ENCODE measurements at regions not wholly inside any gene's neighbourhood (a gene's known extent, or its start where the extent isn't known, plus 50 kb on each side); places are given as distances from the start of the nearest gene placed in this dataset.

GRCh38 chr12:69112616-69113015 is 126.8 kb upstream of the CPSF6 start:
- Histone ChIP-seq H3K9me3 (ENCODE audit: control insufficient read depth in 1 of 2, low read length in 2 of 2) (no peaks in the 10 kb centered on the region), H3K27me3 (ENCODE audit: insufficient read depth, low read length) (no peaks in the 10 kb centered on the region), H3K27ac (ENCODE audit: low read depth, low read length) (no peak overlapping the region), H3K4me1 (ENCODE audit: insufficient read depth, low read length) (no peaks in the 10 kb centered on the region), H3K36me3 (ENCODE audit: insufficient read depth, low read length) (no peaks in the 10 kb centered on the region), H3K4me3 (ENCODE audit: low read length in 2 of 2) (no peak overlapping the region)
- H3K4me3 Mint-ChIP-seq: no peak overlapping the region
- DNase-seq: no peak
- intact Hi-C loops (cut with micrococcal nuclease): no loop called here
- CTCF ChIA-PET (ENCODE audit: partially characterized antibody): no interaction called here
- no peaks in the 10 kb centered on the region for H3K36me3 Mint-ChIP-seq
- peaks cover 0 to 4% (median 0%) of the 10 kb centered on the region in 8 donors for H3K9me3 Mint-ChIP-seq
- POLR2A ChIA-PET (ENCODE audit: partially characterized antibody): no interaction called here
- H3K27ac Mint-ChIP-seq: no peak overlapping the region
- H3K4me1 Mint-ChIP-seq: no peaks in the 10 kb centered on the region
- peaks cover 2 to 3% of the 10 kb centered on the region in 2 donors for H3K27me3 Mint-ChIP-seq

DNA sequence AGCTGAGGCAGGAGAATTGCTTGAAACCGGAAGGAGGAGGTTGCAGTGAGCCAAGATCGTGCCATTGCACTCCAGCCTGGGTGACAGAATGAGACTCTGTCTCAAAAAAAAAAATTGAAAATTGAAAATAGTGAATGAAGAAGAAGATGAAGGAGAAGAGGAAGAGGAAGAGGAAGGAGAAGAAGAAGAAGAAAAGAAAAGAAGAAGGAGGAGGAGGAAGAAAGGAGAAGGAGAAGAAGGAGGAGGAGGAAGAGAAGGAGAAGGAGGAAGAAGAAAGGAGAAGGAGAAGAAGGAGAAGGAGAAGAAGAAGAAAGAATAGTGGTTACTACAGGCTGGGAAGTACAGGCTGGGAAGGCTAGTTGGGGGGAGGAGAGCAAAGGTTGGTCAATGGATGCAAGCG is 124.3 kb upstream of the CPSF6 start:
- H3K36me3 ChIP-seq (ENCODE audit: insufficient read depth, low read length): no peaks in the 10 kb centered on the region
- Mint-ChIP-seq H3K27me3 (peaks cover 0 to 2% of the 10 kb centered on the region in 2 donors), H3K4me1 (no peaks in the 10 kb centered on the region), H3K4me3 (no peak overlapping the region), H3K27ac (no peak overlapping the region), H3K9me3 (no peaks in the 10 kb centered on the region), H3K36me3 (no peaks in the 10 kb centered on the region)
- H3K4me3 ChIP-seq (ENCODE audit: low read length in 2 of 2): no peak overlapping the region
- intact Hi-C loops (cut with micrococcal nuclease): no loop called here
- POLR2A ChIA-PET (ENCODE audit: partially characterized antibody): no interaction called here
- H3K27ac ChIP-seq (ENCODE audit: low read depth, low read length): no peak overlapping the region
- no peaks in the 10 kb centered on the region for H3K4me1 ChIP-seq (ENCODE audit: insufficient read depth, low read length)
- H3K27me3 ChIP-seq (ENCODE audit: insufficient read depth, low read length): no peaks in the 10 kb centered on the region
- no peak for DNase-seq
- H3K9me3 ChIP-seq (ENCODE audit: control insufficient read depth in 1 of 2, low read length in 2 of 2): no peaks in the 10 kb centered on the region
- CTCF ChIA-PET (ENCODE audit: partially characterized antibody): no interaction called here

- Mint-ChIP-seq H3K9me3 (no peaks in the 10 kb centered on the region), H3K36me3 (no peaks in the 10 kb centered on the region), H3K27ac (no peak overlapping the region), H3K4me3 (no peak overlapping the region), H3K27me3 (peaks cover 0 to 2% of the 10 kb centered on the region in 2 donors), H3K4me1 (no peaks in the 10 kb centered on the region)
- no peaks in the 10 kb centered on the region for H3K27me3 ChIP-seq (ENCODE audit: insufficient read depth, low read length)
- ChIA-PET CTCF (ENCODE audit: partially characterized antibody) (no interaction called here), POLR2A (ENCODE audit: partially characterized antibody) (no interaction called here)
- no peak overlapping the region for H3K4me3 ChIP-seq (ENCODE audit: low read length in 2 of 2)
- H3K27ac ChIP-seq (ENCODE audit: low read depth, low read length): no peak overlapping the region
- H3K36me3 ChIP-seq (ENCODE audit: insufficient read depth, low read length): no peaks in the 10 kb centered on the region
- H3K9me3 ChIP-seq (ENCODE audit: control insufficient read depth in 1 of 2, low read length in 2 of 2): no peaks in the 10 kb centered on the region
- H3K4me1 ChIP-seq (ENCODE audit: insufficient read depth, low read length): no peaks in the 10 kb centered on the region
- intact Hi-C loops (cut with micrococcal nuclease): no loop called here
- DNase-seq: no peak
Observed at GRCh38 chr12:69115951-69116350, 123.4 kb upstream of the CPSF6 start.

GRCh38 chr12:69117566-69118266 is 121.7 kb upstream of the CPSF6 start:
- H3K36me3 Mint-ChIP-seq: no peaks in the 10 kb centered on the region
- no peak overlapping the region for H3K4me3 ChIP-seq (ENCODE audit: low read length in 2 of 2)
- CTCF ChIA-PET (ENCODE audit: partially characterized antibody): interaction anchor here (1.4 kb wide), 1 partner anchor 23 kb away, joined by 3 read pairs; no protein-coding TSS in a partner anchor
- H3K9me3 ChIP-seq (ENCODE audit: control insufficient read depth in 1 of 2, low read length in 2 of 2): no peaks in the 10 kb centered on the region
- no peak overlapping the region for H3K27ac ChIP-seq (ENCODE audit: low read depth, low read length)
- intact Hi-C loops (cut with micrococcal nuclease): no loop called here
- DNase-seq: no peak
- no peak overlapping the region for H3K4me3 Mint-ChIP-seq
- H3K4me1 ChIP-seq (ENCODE audit: insufficient read depth, low read length): no peaks in the 10 kb centered on the region
- no peaks in the 10 kb centered on the region for H3K9me3 Mint-ChIP-seq
- H3K27me3 Mint-ChIP-seq: peaks cover 0 to 2% of the 10 kb centered on the region in 2 donors
- no peaks in the 10 kb centered on the region for H3K27me3 ChIP-seq (ENCODE audit: insufficient read depth, low read length)
- no peak overlapping the region for H3K27ac Mint-ChIP-seq
- no peaks in the 10 kb centered on the region for H3K4me1 Mint-ChIP-seq
- POLR2A ChIA-PET (ENCODE audit: partially characterized antibody): no interaction called here
- H3K36me3 ChIP-seq (ENCODE audit: insufficient read depth, low read length): no peaks in the 10 kb centered on the region

DNA sequence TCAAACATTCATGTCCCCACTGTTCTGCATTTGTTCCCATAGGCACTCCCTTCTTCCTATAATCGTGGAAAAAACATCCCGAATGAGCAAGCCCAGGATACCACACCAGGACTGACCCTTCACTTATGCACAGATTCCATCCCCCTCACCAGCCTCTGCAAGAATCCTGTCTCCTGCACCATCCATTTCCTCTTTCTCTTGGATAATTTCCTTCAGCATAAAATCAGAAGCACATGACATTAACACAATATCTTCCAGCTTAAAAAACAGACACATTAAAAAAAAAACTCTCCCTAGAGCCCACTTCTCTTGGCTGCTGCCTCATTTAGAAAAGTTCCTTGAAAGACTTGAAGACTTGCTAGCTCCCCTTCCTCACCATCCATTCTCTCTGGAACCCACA is 120.9 kb upstream of the CPSF6 start:
- Histone ChIP-seq H3K4me1 (ENCODE audit: insufficient read depth, low read length) (no peaks in the 10 kb centered on the region), H3K27ac (ENCODE audit: low read depth, low read length) (no peak overlapping the region), H3K4me3 (ENCODE audit: low read length in 2 of 2) (no peak overlapping the region), H3K27me3 (ENCODE audit: insufficient read depth, low read length) (no peaks in the 10 kb centered on the region), H3K9me3 (ENCODE audit: control insufficient read depth in 1 of 2, low read length in 2 of 2) (no peaks in the 10 kb centered on the region), H3K36me3 (ENCODE audit: insufficient read depth, low read length) (no peaks in the 10 kb centered on the region)
- Mint-ChIP-seq H3K27ac (no peak overlapping the region), H3K4me3 (no peak overlapping the region), H3K27me3 (peaks cover 2 to 3% of the 10 kb centered on the region in 2 donors), H3K36me3 (no peaks in the 10 kb centered on the region), H3K9me3 (no peaks in the 10 kb centered on the region), H3K4me1 (no peaks in the 10 kb centered on the region)
- intact Hi-C loops (cut with micrococcal nuclease): no loop called here
- POLR2A ChIA-PET (ENCODE audit: partially characterized antibody): no interaction called here
- no peak for DNase-seq
- CTCF ChIA-PET (ENCODE audit: partially characterized antibody): no interaction called here

GRCh38 chr12:69119770-69120169 is 119.6 kb upstream of the CPSF6 start:
- Histone ChIP-seq H3K36me3 (ENCODE audit: insufficient read depth, low read length) (no peaks in the 10 kb centered on the region), H3K4me3 (ENCODE audit: low read length in 2 of 2) (no peak overlapping the region), H3K27me3 (ENCODE audit: insufficient read depth, low read length) (no peaks in the 10 kb centered on the region), H3K27ac (ENCODE audit: low read depth, low read length) (no peak overlapping the region), H3K9me3 (ENCODE audit: control insufficient read depth in 1 of 2, low read length in 2 of 2) (no peaks in the 10 kb centered on the region), H3K4me1 (ENCODE audit: insufficient read depth, low read length) (no peaks in the 10 kb centered on the region)
- Mint-ChIP-seq H3K4me1 (no peaks in the 10 kb centered on the region), H3K4me3 (no peak overlapping the region), H3K36me3 (no peaks in the 10 kb centered on the region), H3K27me3 (peaks cover 0 to 3% of the 10 kb centered on the region in 2 donors), H3K27ac (no peak overlapping the region), H3K9me3 (no peaks in the 10 kb centered on the region)
- intact Hi-C loops (cut with micrococcal nuclease): no loop called here
- ChIA-PET POLR2A (ENCODE audit: partially characterized antibody) (no interaction called here), CTCF (ENCODE audit: partially characterized antibody) (no interaction called here)
- DNase-seq: no peak

DNA sequence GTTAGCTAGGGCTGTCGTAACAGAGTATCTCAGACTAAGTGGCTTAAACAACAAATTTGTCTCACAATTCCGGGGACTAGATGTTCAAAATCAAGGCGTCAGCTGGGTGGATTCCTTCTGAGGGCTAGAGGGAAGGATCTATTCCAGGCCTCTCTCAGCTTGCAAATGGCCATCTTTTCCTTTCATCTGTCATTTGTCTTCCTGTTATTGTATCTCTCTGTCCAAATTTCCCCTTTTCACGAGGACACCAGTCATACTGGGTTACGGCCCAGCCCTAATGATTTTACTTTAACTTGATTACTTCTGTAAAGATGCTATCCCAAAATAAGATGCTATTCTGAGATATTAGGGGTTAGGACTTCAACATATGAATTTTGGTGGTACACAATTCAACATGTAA is 119.0 kb upstream of the CPSF6 start:
- no peaks in the 10 kb centered on the region for H3K9me3 ChIP-seq (ENCODE audit: control insufficient read depth in 1 of 2, low read length in 2 of 2)
- Mint-ChIP-seq H3K9me3 (no peaks in the 10 kb centered on the region), H3K36me3 (no peaks in the 10 kb centered on the region), H3K27me3 (peaks cover 0 to 3% of the 10 kb centered on the region in 2 donors), H3K4me1 (no peaks in the 10 kb centered on the region), H3K4me3 (no peak overlapping the region), H3K27ac (no peak overlapping the region)
- no peaks in the 10 kb centered on the region for H3K27me3 ChIP-seq (ENCODE audit: insufficient read depth, low read length)
- no peaks in the 10 kb centered on the region for H3K4me1 ChIP-seq (ENCODE audit: insufficient read depth, low read length)
- DNase-seq: no peak
- CTCF ChIA-PET (ENCODE audit: partially characterized antibody): no interaction called here
- no peak overlapping the region for H3K27ac ChIP-seq (ENCODE audit: low read depth, low read length)
- intact Hi-C loops (cut with micrococcal nuclease): no loop called here
- POLR2A ChIA-PET (ENCODE audit: partially characterized antibody): no interaction called here
- H3K4me3 ChIP-seq (ENCODE audit: low read length in 2 of 2): no peak overlapping the region
- no peaks in the 10 kb centered on the region for H3K36me3 ChIP-seq (ENCODE audit: insufficient read depth, low read length)

- Histone ChIP-seq H3K27me3 (ENCODE audit: insufficient read depth, low read length) (no peaks in the 10 kb centered on the region), H3K27ac (ENCODE audit: low read depth, low read length) (no peak overlapping the region), H3K9me3 (ENCODE audit: control insufficient read depth in 1 of 2, low read length in 2 of 2) (no peaks in the 10 kb centered on the region), H3K4me3 (ENCODE audit: low read length in 2 of 2) (no peak overlapping the region), H3K36me3 (ENCODE audit: insufficient read depth, low read length) (no peaks in the 10 kb centered on the region), H3K4me1 (ENCODE audit: insufficient read depth, low read length) (no peaks in the 10 kb centered on the region)
- ChIA-PET POLR2A (ENCODE audit: partially characterized antibody) (no interaction called here), CTCF (ENCODE audit: partially characterized antibody) (no interaction called here)
- DNase-seq: no peak
- no peaks in the 10 kb centered on the region for H3K4me1 Mint-ChIP-seq
- intact Hi-C loops (cut with micrococcal nuclease): no loop called here
- no peaks in the 10 kb centered on the region for H3K9me3 Mint-ChIP-seq
- H3K27me3 Mint-ChIP-seq: peaks cover 0 to 3% of the 10 kb centered on the region in 2 donors
- no peak overlapping the region for H3K4me3 Mint-ChIP-seq
- no peaks in the 10 kb centered on the region for H3K36me3 Mint-ChIP-seq
- no peak overlapping the region for H3K27ac Mint-ChIP-seq
Observed at GRCh38 chr12:69123311-69123710, 116.1 kb upstream of the CPSF6 start.

All from CD4-positive, alpha-beta memory T cell (primary cell).